LNCaP clone FGC (cell line): ENCODE measurements at regions not wholly inside any gene's neighbourhood (a gene's known extent, or its start where the extent isn't known, plus 50 kb on each side); places are given as distances from the start of the nearest gene placed in this dataset.
A peak's percentile ranks its signal among the peaks of the same experiment; 100 is the strongest.
"Not testable (repeated sequence)": the region's sequence is repeated elsewhere in the genome, so short reads cannot be mapped to it uniquely, and the experiment has no call there.

Experiments used
- DNase-seq: peaks from one replicate; pipeline ENCODE4 v3.0.0-alpha.2; 2011; ENCODE audit warnings: low read depth
- H3K4me3 ChIP-seq: 2 replicates; pipeline ENCODE4 v1.5.1; 2011; ENCODE audit warnings: mild to moderate bottlenecking, low read depth, low read length, control low read depth
- CTCF ChIP-seq: IDR thresholded peaks from 2 replicates; pipeline ENCODE4 v1.5.1; 2012; ENCODE audit warnings: mild to moderate bottlenecking; ENCODE audit not compliant: control insufficient read depth, insufficient read depth; ENCODE audit errors: extremely low read depth

- no peak for TF ChIP-seq CTCF
- H3K4me3 ChIP-seq, result no peak overlapping the region
- no peak for DNase-seq
Measured at GRCh38 chr2:230614040-230614439, 98.6 kb upstream of the CAB39 start.

- DNase-seq, result no peak
- no peak for TF ChIP-seq CTCF
- H3K4me3 ChIP-seq, result no peak overlapping the region
Measured at GRCh38 chr2:230614913-230615332, 97.7 kb upstream of the CAB39 start.

- not testable (repeated sequence) for DNase-seq, H3K4me3 ChIP-seq
Measured at GRCh38 chr2:230617256-230617706, 95.4 kb upstream of the CAB39 start.

GRCh38 chr2:230619491-230619890, 93.2 kb upstream of the CAB39 start:
- no peak for TF ChIP-seq CTCF
- no peak for DNase-seq
- H3K4me3 ChIP-seq, result no peak overlapping the region

GRCh38 chr2:230625220-230625619, 87.4 kb upstream of the CAB39 start:
- not testable (repeated sequence) for DNase-seq, H3K4me3 ChIP-seq

- H3K4me3 ChIP-seq, DNase-seq: not testable (repeated sequence)
Measured at GRCh38 chr2:230627091-230627490, 85.6 kb upstream of the CAB39 start.

- H3K4me3 ChIP-seq, result no peak overlapping the region
- peak; percentile 8 for DNase-seq
- no peak for TF ChIP-seq CTCF
Measured at GRCh38 chr2:230627806-230628724, 84.6 kb upstream of the CAB39 start.

GRCh38 chr2:230631470-230631869, 81.2 kb upstream of the CAB39 start:
- no peak overlapping the region for H3K4me3 ChIP-seq
- DNase-seq, result no peak
- TF ChIP-seq CTCF, result no peak
